Mesenchymal stem cell (in vitro differentiated cells and primary cell): ENCODE measurements at regions not wholly inside any gene's neighbourhood (a gene's known extent, or its start where the extent isn't known, plus 50 kb on each side); places are given as distances from the start of the nearest gene placed in this dataset.
"Not testable (repeated sequence)": the region's sequence is repeated elsewhere in the genome, so short reads cannot be mapped to it uniquely, and the experiment has no call there.

Experiments
- DNase-seq: peaks from one replicate; pipeline ENCODE4 v3.0.0-alpha.2; 2013
- H2AFZ ChIP-seq: one replicate; pipeline ENCODE4 v1.6.1; 2013; ENCODE audit warnings: low read depth, mild to moderate bottlenecking, control low read depth, inconsistent platforms, low read length, moderate library complexity
- H2AK5ac ChIP-seq: 2 replicates; pipeline ENCODE4 v1.6.1; 2013; ENCODE audit warnings: low read length, moderate library complexity, mild to moderate bottlenecking, inconsistent platforms; ENCODE audit not compliant: severe bottlenecking
- H2BK120ac ChIP-seq: one replicate; pipeline ENCODE4 v1.6.1; 2013; ENCODE audit warnings: low read depth, mild to moderate bottlenecking, inconsistent platforms, low read length, moderate library complexity
- H2BK12ac ChIP-seq, 2 experiments: one replicate each; pipeline ENCODE4 v1.6.1; 2013; ENCODE audit warnings: inconsistent platforms in 2 of 2, low read length in 2 of 2, mild to moderate bottlenecking in 2 of 2, moderate library complexity in 2 of 2, control low read depth in 1 of 2
- H2BK15ac ChIP-seq: one replicate; pipeline ENCODE4 v1.6.1; 2013; ENCODE audit warnings: mild to moderate bottlenecking, low read depth, inconsistent platforms; ENCODE audit not compliant: poor library complexity, severe bottlenecking
- H2BK5ac ChIP-seq: 2 replicates; pipeline ENCODE4 v1.6.1; 2013; ENCODE audit warnings: low read depth, mild to moderate bottlenecking, low read length, control low read depth, inconsistent platforms; ENCODE audit not compliant: poor library complexity, severe bottlenecking
- H3K14ac ChIP-seq, 2 experiments: one replicate each; pipeline ENCODE4 v1.6.1; 2013; ENCODE audit warnings: inconsistent platforms in 2 of 2, low read length in 2 of 2, control low read depth in 1 of 2, mild to moderate bottlenecking in 1 of 2, moderate library complexity in 1 of 2
- H3K18ac ChIP-seq, 2 experiments: one replicate each; pipeline ENCODE4 v1.6.1; 2013; ENCODE audit warnings: inconsistent platforms in 2 of 2, low read length in 2 of 2, control low read depth in 1 of 2, low read depth in 1 of 2, mild to moderate bottlenecking in 1 of 2
- H3K23ac ChIP-seq, 2 experiments: one replicate each; pipeline ENCODE4 v1.6.1; 2013; ENCODE audit warnings: inconsistent platforms in 2 of 2, low read length in 2 of 2, mild to moderate bottlenecking in 2 of 2, moderate library complexity in 2 of 2, control low read depth in 1 of 2
- H3K27ac ChIP-seq: 2 replicates; pipeline ENCODE4 v1.5.1; 2013; ENCODE audit warnings: mild to moderate bottlenecking, moderate library complexity, low read length, control low read depth, inconsistent platforms; ENCODE audit not compliant: poor library complexity, severe bottlenecking
- H3K27me3 ChIP-seq, 2 experiments: 2 replicates each; pipeline versions ENCODE4 v1.6.1 to v1.7.0; 2013; ENCODE audit warnings: low read length in 2 of 2, mild to moderate bottlenecking in 2 of 2, moderate library complexity in 2 of 2, control low read depth in 1 of 2, inconsistent platforms in 1 of 2; ENCODE audit not compliant: control insufficient read depth in 1 of 2, insufficient read depth in 1 of 2
- H3K36me3 ChIP-seq, 2 experiments: 2 replicates each; pipeline versions ENCODE4 v1.6.1 to v1.7.0; 2013; ENCODE audit warnings: low read length in 2 of 2, control low read depth in 1 of 2, inconsistent platforms in 1 of 2, low read depth in 1 of 2, mild to moderate bottlenecking in 1 of 2; ENCODE audit not compliant: insufficient read depth in 2 of 2, control insufficient read depth in 1 of 2
- H3K4ac ChIP-seq, 2 experiments: one replicate each; pipeline ENCODE4 v1.6.1; 2013; ENCODE audit warnings: inconsistent platforms in 2 of 2, low read length in 2 of 2, mild to moderate bottlenecking in 2 of 2, moderate library complexity in 2 of 2, control low read depth in 1 of 2, low read depth in 1 of 2
- H3K4me1 ChIP-seq: 2 replicates; pipeline ENCODE4 v1.6.1; 2013; ENCODE audit warnings: low read depth, low read length, control low read depth; ENCODE audit not compliant: control insufficient read depth, insufficient read depth
- H3K4me2 ChIP-seq: 2 replicates; pipeline ENCODE4 v1.6.1; 2013; ENCODE audit warnings: low read length, mild to moderate bottlenecking, inconsistent platforms; ENCODE audit not compliant: poor library complexity, severe bottlenecking
- H3K4me3 ChIP-seq, 2 experiments: 2 replicates each; pipeline versions ENCODE4 v1.5.1 to v1.7.0; 2013; ENCODE audit warnings: low read length in 2 of 2, mild to moderate bottlenecking in 2 of 2, control low read depth in 1 of 2, low read depth in 1 of 2; ENCODE audit not compliant: insufficient read depth in 1 of 2
- H3K79me1 ChIP-seq: replicated peaks from 2 replicates; pipeline ENCODE4 v1.6.1; 2013; ENCODE audit warnings: mild to moderate bottlenecking, control low read depth, low read length, inconsistent platforms; ENCODE audit not compliant: poor library complexity, severe bottlenecking
- H3K9ac ChIP-seq: 2 replicates; pipeline ENCODE4 v1.7.0; 2013; ENCODE audit warnings: mild to moderate bottlenecking, low read length, moderate library complexity
- H3K9me3 ChIP-seq: 2 replicates; pipeline ENCODE4 v1.7.0; 2013; ENCODE audit warnings: mild to moderate bottlenecking, low read length; ENCODE audit not compliant: control insufficient read depth
- H4K8ac ChIP-seq: one replicate; pipeline ENCODE4 v1.6.1; 2013; ENCODE audit warnings: inconsistent platforms, mild to moderate bottlenecking, low read length, moderate library complexity
- H4K91ac ChIP-seq: one replicate; pipeline ENCODE4 v1.6.1; 2013; ENCODE audit warnings: mild to moderate bottlenecking, low read length, inconsistent platforms
- WGBS: methylation state at CpG from one replicate; pipeline ENCODE4 v1.1.7; 2013; ENCODE audit warnings: mixed read lengths; 5-methylcytosine and 5-hydroxymethylcytosine counted together

DNA sequence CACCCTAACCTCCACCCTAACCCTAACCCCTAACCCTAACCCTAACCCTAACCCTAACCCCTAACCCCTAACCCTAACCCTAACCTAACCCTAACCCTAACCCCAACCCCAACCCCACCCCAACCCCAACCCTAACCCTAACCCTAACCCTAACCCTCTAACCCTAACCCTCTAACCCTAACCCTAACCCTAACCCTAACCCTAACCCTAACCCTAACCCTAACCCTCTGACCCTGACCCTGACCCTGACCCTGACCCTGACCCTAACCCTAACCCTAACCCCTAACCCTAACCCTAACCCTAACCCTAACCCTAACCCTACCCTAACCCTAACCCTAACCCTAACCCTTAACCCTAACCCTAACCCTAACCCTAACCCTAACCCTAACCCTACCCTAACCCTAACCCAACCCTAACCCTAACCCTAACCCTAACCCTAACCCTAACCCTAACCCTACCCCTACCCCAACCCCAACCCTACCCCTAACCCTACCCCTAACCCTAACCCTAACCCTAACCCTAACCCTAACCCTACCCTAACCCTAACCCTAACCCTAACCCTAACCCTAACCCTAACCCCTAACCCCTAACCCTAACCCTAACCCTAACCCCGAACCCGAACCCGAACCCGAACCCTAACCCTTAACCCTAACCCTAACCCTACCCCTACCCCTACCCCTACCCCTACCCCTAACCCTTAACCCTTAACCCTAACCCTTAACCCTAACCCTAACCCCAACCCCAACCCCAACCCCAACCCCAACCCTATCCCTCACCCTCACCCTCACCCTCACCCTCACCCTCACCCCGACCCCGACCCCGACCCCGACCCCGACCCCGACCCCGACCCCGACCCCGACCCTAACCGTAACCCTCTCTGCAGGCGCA, 186.2 kb upstream of the CHL1 start:
- not testable (repeated sequence) for H3K4me1 ChIP-seq, DNase-seq, H2BK15ac ChIP-seq, H3K79me1 ChIP-seq, H3K4me2 ChIP-seq, H3K18ac ChIP-seq, H4K91ac ChIP-seq, H3K27me3 ChIP-seq, H3K23ac ChIP-seq, H2AK5ac ChIP-seq, H3K4me3 ChIP-seq, H2BK5ac ChIP-seq, H3K14ac ChIP-seq, H3K4ac ChIP-seq, H3K27ac ChIP-seq, H2BK12ac ChIP-seq, H2AFZ ChIP-seq, H3K9ac ChIP-seq, H2BK120ac ChIP-seq, H4K8ac ChIP-seq, H3K9me3 ChIP-seq, H3K36me3 ChIP-seq
- whole genome bisulfite sequencing: no CpG with 5 or more reads among the region's 15 CpGs

GRCh38 chr3:11734-12133, 184.8 kb upstream of the CHL1 start:
- no peak overlapping the region for H2BK15ac ChIP-seq
- H3K27me3 ChIP-seq: peaks cover 0 to 3% of the 10 kb centered on the region in 2 experiments
- H3K18ac ChIP-seq: no peak overlapping the region
- H4K91ac ChIP-seq: no peak overlapping the region
- no peak overlapping the region for H2AK5ac ChIP-seq
- H3K4me1 ChIP-seq: no peaks in the 10 kb centered on the region
- no peak overlapping the region for H4K8ac ChIP-seq
- no peak overlapping the region for H3K4ac ChIP-seq
- H3K23ac ChIP-seq: no peak overlapping the region
- H3K9me3 ChIP-seq: no peaks in the 10 kb centered on the region
- H3K36me3 ChIP-seq: no peaks in the 10 kb centered on the region
- no peak overlapping the region for H3K4me2 ChIP-seq
- no peak overlapping the region for H2BK12ac ChIP-seq
- peak overlapping the region; percentile 48 for H3K9ac ChIP-seq
- no peak overlapping the region for H3K27ac ChIP-seq
- no peaks in the 10 kb centered on the region for H3K79me1 ChIP-seq
- DNase-seq: peak; percentile 12
- H3K14ac ChIP-seq: no peak overlapping the region
- peak overlapping the region in 1 of 2 experiments; percentile 51 for H3K4me3 ChIP-seq
- H2AFZ ChIP-seq: no peak overlapping the region
- no peak overlapping the region for H2BK120ac ChIP-seq
- WGBS: 80% methylated on average over 2 of the region's 22 CpGs
- H2BK5ac ChIP-seq: no peak overlapping the region

GRCh38 chr3:14652-15051, 181.9 kb upstream of the CHL1 start:
- no peak overlapping the region for H2BK5ac ChIP-seq
- H3K9ac ChIP-seq: no peak overlapping the region
- H3K18ac ChIP-seq: no peak overlapping the region
- WGBS: 64% methylated on average over 3 of the region's 3 CpGs
- no peaks in the 10 kb centered on the region for H3K4me1 ChIP-seq
- no peak overlapping the region for H4K8ac ChIP-seq
- no peak overlapping the region for H2BK12ac ChIP-seq
- H3K4ac ChIP-seq: no peak overlapping the region
- no peak overlapping the region for H4K91ac ChIP-seq
- H3K79me1 ChIP-seq: no peaks in the 10 kb centered on the region
- H3K9me3 ChIP-seq: no peaks in the 10 kb centered on the region
- H2AK5ac ChIP-seq: no peak overlapping the region
- DNase-seq: no peak
- no peak overlapping the region for H3K4me2 ChIP-seq
- no peak overlapping the region for H2AFZ ChIP-seq
- H3K4me3 ChIP-seq: no peak overlapping the region
- H3K36me3 ChIP-seq: no peaks in the 10 kb centered on the region
- H2BK15ac ChIP-seq: no peak overlapping the region
- H3K27ac ChIP-seq: no peak overlapping the region
- H2BK120ac ChIP-seq: no peak overlapping the region
- H3K23ac ChIP-seq: no peak overlapping the region
- H3K27me3 ChIP-seq: peaks cover 0 to 3% of the 10 kb centered on the region in 2 experiments
- no peak overlapping the region for H3K14ac ChIP-seq

DNA sequence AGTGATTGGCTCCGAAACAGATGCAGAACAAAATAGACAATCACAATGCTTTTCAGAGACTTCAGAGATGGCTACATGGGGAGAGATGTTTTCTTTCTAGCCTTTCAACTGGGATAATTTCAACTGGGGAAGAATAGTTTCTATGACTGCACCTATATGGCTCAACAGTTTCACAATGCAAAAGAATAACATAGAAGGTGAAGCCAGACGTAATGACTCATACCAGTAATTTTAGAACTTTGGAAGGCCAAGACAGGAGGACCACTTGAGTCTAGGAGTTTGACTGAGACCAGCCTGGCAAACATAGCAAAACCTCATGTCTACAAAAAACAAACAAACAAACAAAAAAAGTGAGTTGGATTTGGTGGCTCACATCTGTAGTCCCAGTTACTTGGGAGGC, 180.2 kb upstream of the CHL1 start:
- H4K8ac ChIP-seq: no peak overlapping the region
- H3K9me3 ChIP-seq: no peaks in the 10 kb centered on the region
- H3K18ac ChIP-seq: no peak overlapping the region
- H2AK5ac ChIP-seq: no peak overlapping the region
- no peak overlapping the region for H2BK12ac ChIP-seq
- DNase-seq: no peak
- H3K9ac ChIP-seq: no peak overlapping the region
- H3K79me1 ChIP-seq: no peaks in the 10 kb centered on the region
- H3K4ac ChIP-seq: no peak overlapping the region
- H3K27ac ChIP-seq: no peak overlapping the region
- H2BK120ac ChIP-seq: no peak overlapping the region
- H3K36me3 ChIP-seq: no peaks in the 10 kb centered on the region
- no peak overlapping the region for H2BK5ac ChIP-seq
- H2BK15ac ChIP-seq: no peak overlapping the region
- H4K91ac ChIP-seq: no peak overlapping the region
- H3K27me3 ChIP-seq: peaks cover 0 to 3% of the 10 kb centered on the region in 2 experiments
- H3K4me3 ChIP-seq: no peak overlapping the region
- no peak overlapping the region for H3K23ac ChIP-seq
- H2AFZ ChIP-seq: no peak overlapping the region
- H3K4me1 ChIP-seq: no peaks in the 10 kb centered on the region
- WGBS: 83% methylated on average over 1 of the region's 2 CpGs
- H3K14ac ChIP-seq: no peak overlapping the region
- H3K4me2 ChIP-seq: no peak overlapping the region
